GM21381 (cell line): ENCODE measurements at regions not wholly inside any gene's neighbourhood (a gene's known extent, or its start where the extent isn't known, plus 50 kb on each side); places are given as distances from the start of the nearest gene placed in this dataset.
"Not testable (repeated sequence)": the region's sequence is repeated elsewhere in the genome, so short reads cannot be mapped to it uniquely, and the experiment has no call there.

Source experiments
- ATAC-seq: cut with Tn5 transposase; IDR thresholded peaks from one replicate; pipeline ENCODE4 v1.9.1; 2021; ENCODE audit warnings: mild to moderate bottlenecking, moderate library complexity; ENCODE audit not compliant: unreplicated experiment

GRCh38 chr2:138365581-138365980 lies 136.0 kb upstream of the SPOPL start:
- no peak for ATAC-seq

DNA sequence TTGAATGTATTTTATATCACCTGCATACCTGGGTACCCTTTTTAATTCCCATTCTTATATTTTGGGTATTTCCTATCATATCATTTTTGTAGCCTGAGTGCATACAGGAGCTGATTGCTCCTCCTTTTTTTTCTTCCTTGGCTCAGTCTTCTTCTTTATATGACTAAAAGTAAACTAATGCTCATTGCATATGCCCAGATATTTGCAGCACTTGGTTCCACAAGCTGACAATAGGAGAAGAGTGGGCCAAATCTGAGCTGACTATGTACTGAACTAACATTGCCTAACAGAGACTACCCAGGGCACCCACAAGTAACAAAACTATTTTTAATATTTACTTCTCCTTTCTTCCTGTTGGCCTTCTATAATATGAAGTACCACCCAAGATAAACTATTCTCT lies 131.7 kb upstream of the SPOPL start:
- ATAC-seq = no peak

GRCh38 chr2:138373993-138374408 lies 127.6 kb upstream of the SPOPL start:
- no peak for ATAC-seq

DNA sequence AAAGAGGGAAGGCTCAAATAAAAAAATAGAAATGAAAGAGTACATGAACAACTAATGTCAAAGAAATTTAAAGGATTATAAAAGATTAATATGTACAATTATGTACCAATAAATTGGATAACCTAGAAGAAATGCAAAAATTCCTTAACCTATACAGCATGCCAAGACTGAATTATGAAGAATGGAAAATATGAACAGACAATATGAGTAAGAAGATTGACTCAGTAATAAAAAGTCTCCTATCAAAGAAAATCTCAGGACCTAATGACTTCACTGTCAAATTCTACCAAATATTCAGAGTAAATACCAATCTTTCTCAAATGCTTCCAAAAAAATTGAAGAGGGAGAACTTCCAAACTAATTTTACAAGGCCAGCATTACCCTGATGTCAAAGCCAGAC lies 120.2 kb upstream of the SPOPL start:
- ATAC-seq = no peak

- ATAC-seq = no peak
Observed at GRCh38 chr2:138382672-138383071, 118.9 kb upstream of the SPOPL start.

- not testable (repeated sequence) for ATAC-seq
Observed at GRCh38 chr2:138386191-138386590, 115.4 kb upstream of the SPOPL start.

GRCh38 chr2:138389063-138389462 lies 112.5 kb upstream of the SPOPL start:
- no peak for ATAC-seq

DNA sequence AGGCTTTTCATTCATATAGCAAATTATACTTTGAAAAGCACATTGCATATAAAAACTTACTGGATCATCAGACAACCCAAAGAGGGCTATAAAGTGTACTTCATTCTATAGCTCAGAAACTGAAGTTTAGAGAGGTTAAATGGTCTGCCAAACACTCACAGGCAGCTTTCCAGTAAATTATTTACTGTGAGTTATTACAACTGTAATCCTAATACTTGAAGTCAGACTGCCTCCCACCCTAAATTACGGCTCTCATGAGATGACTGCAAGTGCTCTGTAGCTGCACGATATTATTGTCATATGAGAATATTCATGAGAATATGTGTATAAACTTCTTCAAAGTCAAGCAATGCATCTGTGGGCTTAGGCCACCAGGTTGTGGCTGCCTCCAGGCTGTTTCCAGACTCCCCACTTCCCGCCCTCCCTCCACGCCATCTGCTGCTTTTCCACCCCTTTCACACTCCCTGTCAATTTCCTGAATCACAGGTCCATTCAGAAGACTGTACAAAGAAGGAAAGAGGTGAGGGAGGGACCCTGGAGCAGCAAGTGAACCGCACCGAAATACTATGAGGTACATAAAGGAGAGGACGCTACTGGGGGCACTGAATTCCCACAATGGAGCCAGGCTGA lies 111.1 kb upstream of the SPOPL start:
- ATAC-seq = no peak

DNA sequence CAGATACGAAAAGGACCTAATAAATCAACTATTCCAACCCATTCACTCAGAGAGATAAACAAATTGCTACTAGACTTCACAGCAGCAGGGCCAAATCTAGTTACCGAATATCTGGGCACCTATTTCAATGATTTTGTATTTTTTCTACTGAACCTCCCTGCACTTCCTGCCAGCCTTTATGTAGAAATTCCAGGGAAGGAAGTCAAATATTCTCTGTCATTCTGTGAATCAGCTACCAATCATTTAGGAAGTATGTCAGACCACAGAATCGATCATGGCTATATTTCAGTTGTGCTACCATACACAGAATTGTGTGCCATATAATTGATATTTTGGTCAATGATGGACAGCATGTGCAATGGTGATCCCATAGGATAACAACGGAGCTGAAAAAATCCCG lies 109.6 kb upstream of the SPOPL start:
- no peak for ATAC-seq

DNA sequence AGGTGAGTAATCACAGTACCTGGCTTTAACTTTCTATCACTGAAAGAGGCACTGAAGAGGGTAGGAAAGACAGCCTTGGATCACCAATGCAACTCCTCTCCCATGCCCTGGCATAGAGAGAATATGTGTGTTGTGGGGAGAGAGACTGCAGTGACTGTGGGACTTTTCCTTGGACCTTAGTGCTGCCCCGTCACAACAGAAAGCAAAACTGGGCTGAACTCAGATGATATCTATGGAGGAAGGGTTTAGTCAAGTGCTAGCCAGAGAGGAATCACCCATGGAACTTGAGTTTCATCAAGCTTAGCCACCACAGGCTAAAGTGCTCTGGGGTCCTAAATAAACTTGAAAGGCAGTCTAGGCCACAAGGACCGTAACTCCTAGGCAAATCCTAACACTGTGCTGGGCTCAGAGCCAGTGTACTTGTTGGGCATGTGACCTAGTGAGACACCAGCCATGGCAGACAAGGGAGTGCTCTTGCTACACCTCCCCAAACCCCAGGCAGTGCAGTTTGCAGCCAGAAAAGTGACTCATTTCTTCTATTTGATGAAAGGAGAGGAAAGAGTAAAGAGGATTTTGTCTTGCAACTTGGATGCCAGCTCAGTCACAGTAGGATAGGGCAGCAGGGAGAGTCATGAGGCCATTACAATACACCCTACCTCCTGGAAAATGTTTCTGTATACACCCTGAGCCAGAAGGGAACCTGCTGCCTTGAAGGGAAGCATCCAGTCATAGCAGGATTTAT lies 105.8 kb upstream of the SPOPL start:
- no peak for ATAC-seq

GRCh38 chr2:138396843-138397242 lies 104.7 kb upstream of the SPOPL start:
- ATAC-seq = no peak

DNA sequence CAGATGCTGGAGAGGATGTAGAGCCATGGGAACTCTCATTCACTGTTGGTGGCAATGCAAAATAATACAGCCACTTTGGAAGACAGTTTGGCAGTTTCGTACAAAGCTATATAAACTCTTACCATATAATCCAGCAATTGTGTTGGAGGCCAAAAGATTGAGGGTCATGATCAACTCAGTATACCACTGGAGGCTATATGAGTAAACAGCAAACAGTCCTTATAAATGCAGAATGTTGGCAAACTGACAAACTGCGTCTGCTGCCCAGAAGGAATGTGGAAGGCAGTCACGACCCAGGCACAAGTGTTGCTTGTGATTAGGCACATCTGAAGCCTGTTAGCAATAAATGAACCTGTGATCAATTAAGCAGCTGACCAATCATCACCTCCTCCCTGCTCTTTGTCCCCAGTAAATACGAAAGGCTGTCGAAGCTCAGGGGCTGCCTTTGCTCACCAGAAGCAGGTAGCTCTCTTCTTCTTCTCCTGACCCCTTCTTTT lies 98.1 kb upstream of the SPOPL start:
- no peak for ATAC-seq

DNA sequence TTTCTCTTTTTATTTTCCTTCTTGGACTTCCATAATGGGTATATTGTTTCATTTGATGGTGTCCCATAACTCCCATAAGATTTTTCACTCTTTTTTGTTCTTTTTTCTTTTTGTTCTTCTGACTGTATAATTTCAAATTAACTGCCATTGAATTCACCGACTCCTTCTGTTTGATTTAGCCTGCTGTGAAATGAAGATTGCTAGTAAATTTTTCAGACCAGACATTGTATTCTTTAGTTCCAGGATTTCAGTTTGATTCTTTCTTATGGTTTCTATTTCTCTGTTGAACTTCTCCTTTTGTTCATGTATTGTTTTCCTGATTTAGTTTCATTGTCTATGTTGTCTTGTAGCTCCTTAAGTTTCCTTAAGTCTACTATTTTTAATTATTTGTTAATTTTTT lies 87.6 kb upstream of the SPOPL start:
- ATAC-seq = no peak

DNA sequence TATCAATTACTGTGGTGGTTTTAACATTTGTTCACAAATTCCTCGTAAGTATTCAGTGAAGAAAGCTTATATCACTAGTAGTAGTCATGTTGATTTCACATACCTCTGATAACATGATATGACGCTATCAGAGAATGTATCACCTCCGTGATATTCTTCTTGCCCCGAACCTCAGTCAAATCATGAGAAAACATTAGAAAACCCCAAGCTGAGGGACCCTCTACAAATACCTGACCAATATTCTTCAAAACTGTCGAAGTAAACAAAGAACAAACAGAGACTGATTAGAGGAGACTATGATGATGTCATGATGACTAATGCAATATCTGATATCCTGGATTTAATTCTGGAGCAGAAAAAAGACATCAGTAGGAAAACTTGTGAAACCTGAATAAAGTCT lies 85.6 kb upstream of the SPOPL start:
- ATAC-seq = no peak

DNA sequence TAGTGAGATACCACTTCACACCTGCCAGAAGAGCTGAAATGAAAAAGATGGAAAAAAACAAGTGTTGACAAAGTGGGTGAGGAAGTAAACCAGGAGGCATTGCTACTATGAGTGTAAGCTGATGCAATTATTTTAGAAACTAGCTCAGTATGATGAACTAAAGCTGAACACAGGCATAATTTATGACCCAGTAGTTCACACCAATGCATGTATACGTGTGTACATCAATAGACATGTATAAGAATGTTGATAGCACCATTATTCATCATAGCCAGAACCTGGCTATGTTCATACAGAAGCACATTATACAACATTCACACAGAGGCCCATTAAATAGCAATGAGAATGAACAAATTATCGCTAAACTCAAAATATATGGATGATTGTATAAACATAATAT lies 83.1 kb upstream of the SPOPL start:
- no peak for ATAC-seq

GRCh38 chr2:138421315-138421970 lies 80.1 kb upstream of the SPOPL start:
- ATAC-seq = no peak

GRCh38 chr2:138421971-138422335 lies 79.6 kb upstream of the SPOPL start:
- ATAC-seq = no peak

DNA sequence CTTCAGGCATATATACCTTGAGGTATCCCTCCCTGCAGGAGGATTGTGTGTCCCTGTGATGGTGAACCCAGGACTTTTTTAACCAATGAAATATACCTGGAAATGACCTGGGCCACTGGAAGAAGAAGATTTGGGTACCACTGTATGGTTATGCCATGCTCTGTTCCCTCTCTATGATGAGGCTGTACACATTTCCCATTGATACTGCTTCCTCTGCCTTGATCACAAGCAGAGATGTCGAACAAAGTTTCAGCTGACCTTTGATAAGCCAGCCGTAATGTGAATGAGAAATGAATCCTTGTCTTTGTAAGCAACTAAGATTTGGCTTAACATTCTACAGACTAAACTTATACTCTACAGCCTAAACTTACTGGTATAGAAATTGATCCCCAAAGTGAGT lies 78.4 kb upstream of the SPOPL start:
- no peak for ATAC-seq

GRCh38 chr2:138423745-138424144 lies 77.8 kb upstream of the SPOPL start:
- ATAC-seq = no peak

- ATAC-seq = no peak
Observed at GRCh38 chr2:138424436-138425140, 77.0 kb upstream of the SPOPL start.

GRCh38 chr2:138426116-138426515 lies 75.5 kb upstream of the SPOPL start:
- ATAC-seq = not testable (repeated sequence)
